ENCODE measurements at regions not wholly inside any gene's neighbourhood (a gene's known extent, or its start where the extent isn't known, plus 50 kb on each side); places are given as distances from the start of the nearest gene placed in this dataset.
"Not testable (repeated sequence)": the region's sequence is repeated elsewhere in the genome, so short reads cannot be mapped to it uniquely, and the experiment has no call there.

DNA sequence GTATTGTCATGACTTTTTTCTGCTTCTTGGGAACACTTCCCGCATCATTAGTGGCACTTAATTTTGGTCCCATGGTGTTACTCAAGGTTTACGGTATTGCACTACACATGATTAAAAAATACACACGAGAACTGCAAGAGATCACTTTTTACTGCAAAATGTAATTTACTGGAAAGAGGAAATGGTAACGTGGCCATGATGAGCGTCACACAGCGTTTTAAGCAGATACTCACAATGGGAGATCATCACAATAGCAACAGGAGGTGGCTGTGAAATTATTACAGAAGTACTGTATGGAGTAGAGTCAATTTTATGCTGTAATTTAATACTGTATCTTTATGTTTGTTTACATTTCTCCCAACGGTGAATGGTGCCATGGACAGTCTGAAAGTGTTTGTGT is 1510.3 kb downstream of the AMY1C start:
- H3K4me3 ChIP-seq (ENCODE audit: low read depth, low read length), result no peak overlapping the region
- no peak for TF ChIP-seq MYC (IDR thresholded peaks at IDR 0.05; ENCODE audit: low read depth, low read length)
- TF ChIP-seq, protein P1, sequence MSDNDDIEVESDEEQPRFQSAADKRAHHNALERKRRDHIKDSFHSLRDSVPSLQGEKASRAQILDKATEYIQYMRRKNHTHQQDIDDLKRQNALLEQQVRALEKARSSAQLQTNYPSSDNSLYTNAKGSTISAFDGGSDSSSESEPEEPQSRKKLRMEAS (IDR thresholded peaks at IDR 0.05; ENCODE audit: low read depth, low read length), result no peak
- TF ChIP-seq, protein P2, sequence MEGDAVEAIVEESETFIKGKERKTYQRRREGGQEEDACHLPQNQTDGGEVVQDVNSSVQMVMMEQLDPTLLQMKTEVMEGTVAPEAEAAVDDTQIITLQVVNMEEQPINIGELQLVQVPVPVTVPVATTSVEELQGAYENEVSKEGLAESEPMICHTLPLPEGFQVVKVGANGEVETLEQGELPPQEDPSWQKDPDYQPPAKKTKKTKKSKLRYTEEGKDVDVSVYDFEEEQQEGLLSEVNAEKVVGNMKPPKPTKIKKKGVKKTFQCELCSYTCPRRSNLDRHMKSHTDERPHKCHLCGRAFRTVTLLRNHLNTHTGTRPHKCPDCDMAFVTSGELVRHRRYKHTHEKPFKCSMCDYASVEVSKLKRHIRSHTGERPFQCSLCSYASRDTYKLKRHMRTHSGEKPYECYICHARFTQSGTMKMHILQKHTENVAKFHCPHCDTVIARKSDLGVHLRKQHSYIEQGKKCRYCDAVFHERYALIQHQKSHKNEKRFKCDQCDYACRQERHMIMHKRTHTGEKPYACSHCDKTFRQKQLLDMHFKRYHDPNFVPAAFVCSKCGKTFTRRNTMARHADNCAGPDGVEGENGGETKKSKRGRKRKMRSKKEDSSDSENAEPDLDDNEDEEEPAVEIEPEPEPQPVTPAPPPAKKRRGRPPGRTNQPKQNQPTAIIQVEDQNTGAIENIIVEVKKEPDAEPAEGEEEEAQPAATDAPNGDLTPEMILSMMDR (IDR thresholded peaks at IDR 0.05; ENCODE audit: low read depth, low read length), result no peak
- TF ChIP-seq POLR2A (IDR thresholded peaks at IDR 0.05; ENCODE audit: extremely low read depth, insufficient read length), result no peak
- no peak for DNase-seq (ENCODE audit: low read depth)

DNA sequence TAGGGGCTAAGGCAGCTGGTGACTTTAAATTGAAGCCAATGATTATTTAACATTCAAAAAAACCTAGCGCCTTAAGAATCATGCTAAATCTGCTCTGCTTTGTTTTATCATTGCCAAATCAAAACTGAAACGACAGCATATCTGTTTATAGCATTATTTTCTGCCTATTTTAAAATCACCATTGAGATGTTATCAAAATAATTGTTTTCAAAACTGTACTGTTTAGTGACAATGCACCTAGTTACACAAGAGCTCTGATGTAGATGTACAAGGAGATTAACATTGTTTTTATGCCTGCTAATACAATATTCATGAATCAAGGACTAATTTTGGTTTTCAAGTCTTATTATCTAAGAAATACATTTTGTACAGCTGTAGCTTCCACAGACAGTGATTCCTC is 1521.3 kb downstream of the AMY1C start:
- H3K4me3 ChIP-seq (ENCODE audit: low read depth, low read length), result no peak overlapping the region
- no peak for DNase-seq (ENCODE audit: low read depth)
- TF ChIP-seq, protein P2 (IDR thresholded peaks at IDR 0.05; ENCODE audit: low read depth, low read length), result no peak
- TF ChIP-seq POLR2A (IDR thresholded peaks at IDR 0.05; ENCODE audit: extremely low read depth, insufficient read length), result no peak
- TF ChIP-seq, protein P1 (IDR thresholded peaks at IDR 0.05; ENCODE audit: low read depth, low read length), result no peak
- no peak for TF ChIP-seq MYC (IDR thresholded peaks at IDR 0.05; ENCODE audit: low read depth, low read length)

DNA sequence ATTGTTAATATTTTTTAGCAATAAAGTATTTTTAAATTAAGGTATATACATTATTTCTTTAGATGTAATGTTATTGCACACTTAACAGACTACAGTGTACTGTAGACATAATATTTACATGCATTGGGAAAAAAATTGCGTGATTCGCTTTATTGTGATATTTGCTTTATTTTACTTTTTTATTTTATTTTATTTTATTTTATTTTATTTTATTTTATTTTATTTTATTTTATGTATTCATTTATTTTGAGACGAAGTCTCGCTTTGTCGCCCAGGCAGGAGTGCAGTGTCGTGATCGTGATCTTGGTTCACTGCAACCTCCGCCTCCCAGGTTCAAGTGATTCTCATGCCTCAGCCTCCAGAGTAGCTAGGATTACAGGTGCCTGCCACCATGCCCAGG is 1522.7 kb downstream of the AMY1C start:
- not testable (repeated sequence) for H3K4me3 ChIP-seq (ENCODE audit: low read depth, low read length); DNase-seq (ENCODE audit: low read depth)

DNA sequence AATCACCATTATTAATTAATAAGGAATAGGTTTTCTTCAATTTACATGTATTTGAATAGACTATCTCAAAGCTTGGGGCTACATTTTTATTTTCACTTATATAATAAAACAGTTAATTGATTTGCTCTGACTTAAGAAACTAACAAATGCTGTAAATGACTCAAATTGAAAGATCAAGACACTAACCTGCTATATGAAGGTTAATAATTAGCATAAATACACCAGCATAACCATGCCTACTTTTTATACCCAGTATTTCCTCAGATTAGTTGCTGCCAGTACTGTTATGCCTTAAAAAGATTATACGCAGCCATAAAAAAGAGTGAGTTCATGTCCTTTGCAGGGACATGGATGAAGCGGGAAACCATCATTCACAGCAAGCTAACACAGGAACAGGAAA is 1545.1 kb downstream of the AMY1C start:
- H3K4me3 ChIP-seq (ENCODE audit: low read depth, low read length), result no peak overlapping the region
- TF ChIP-seq POLR2A (IDR thresholded peaks at IDR 0.05; ENCODE audit: extremely low read depth, insufficient read length) (no peak), MYC (IDR thresholded peaks at IDR 0.05; ENCODE audit: low read depth, low read length) (no peak)
- TF ChIP-seq, protein P1 (IDR thresholded peaks at IDR 0.05; ENCODE audit: low read depth, low read length), result no peak
- TF ChIP-seq, protein P2 (IDR thresholded peaks at IDR 0.05; ENCODE audit: low read depth, low read length), result no peak
- DNase-seq (ENCODE audit: low read depth), result no peak

DNA sequence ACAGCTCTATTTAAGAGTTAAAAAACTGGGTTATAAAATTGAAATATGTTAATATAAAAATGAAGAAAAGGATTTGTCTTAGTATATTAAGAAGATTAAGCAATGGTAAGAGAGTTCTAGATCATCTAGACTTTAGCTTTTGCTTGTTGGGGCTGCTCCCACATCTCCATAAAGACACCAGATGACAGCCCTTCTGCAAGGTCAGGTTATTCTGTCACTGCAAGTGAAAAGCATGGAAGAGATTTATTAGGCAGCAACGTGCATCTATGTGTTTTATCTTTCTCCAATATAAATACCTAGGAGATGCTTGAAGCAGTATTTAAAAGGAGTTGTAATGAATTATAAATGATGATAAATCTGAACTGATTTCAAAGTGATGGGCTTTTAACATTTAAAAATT is 1560.4 kb downstream of the AMY1C start:
- TF ChIP-seq POLR2A (IDR thresholded peaks at IDR 0.05; ENCODE audit: extremely low read depth, insufficient read length) (no peak), MYC (IDR thresholded peaks at IDR 0.05; ENCODE audit: low read depth, low read length) (no peak)
- TF ChIP-seq, protein P1 (IDR thresholded peaks at IDR 0.05; ENCODE audit: low read depth, low read length), result no peak
- TF ChIP-seq, protein P2 (IDR thresholded peaks at IDR 0.05; ENCODE audit: low read depth, low read length), result no peak
- DNase-seq (ENCODE audit: low read depth), result no peak
- no peak overlapping the region for H3K4me3 ChIP-seq (ENCODE audit: low read depth, low read length)

DNA sequence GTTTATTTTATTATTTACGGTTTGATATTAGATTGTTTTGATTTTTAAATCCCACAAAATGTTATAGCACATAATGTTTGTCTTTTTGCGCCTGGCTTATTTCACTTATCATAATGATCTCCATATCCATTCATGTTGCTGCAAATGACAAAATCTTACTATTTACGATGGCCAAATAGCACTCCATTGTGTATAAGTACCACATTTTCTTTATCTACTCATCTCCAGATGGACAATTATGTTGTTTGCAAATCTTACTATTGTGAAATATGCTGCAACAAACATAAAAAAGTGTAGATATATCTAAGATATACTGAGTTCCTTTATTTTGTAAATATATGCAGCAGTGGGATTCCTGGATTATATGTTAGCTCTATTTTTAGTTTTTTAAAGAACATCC is 1568.3 kb downstream of the AMY1C start:
- H3K4me3 ChIP-seq (ENCODE audit: low read depth, low read length), result no peak overlapping the region
- no peak for DNase-seq (ENCODE audit: low read depth)
- TF ChIP-seq MYC (IDR thresholded peaks at IDR 0.05; ENCODE audit: low read depth, low read length), result no peak
- TF ChIP-seq, protein P1 (IDR thresholded peaks at IDR 0.05; ENCODE audit: low read depth, low read length), result no peak
- no peak for TF ChIP-seq POLR2A (IDR thresholded peaks at IDR 0.05; ENCODE audit: extremely low read depth, insufficient read length)
- TF ChIP-seq, protein P2 (IDR thresholded peaks at IDR 0.05; ENCODE audit: low read depth, low read length), result no peak
